Umbilical cord (tissue), 1 donor: ENCODE measurements at regions not wholly inside any gene's neighbourhood (a gene's known extent, or its start where the extent isn't known, plus 50 kb on each side); places are given as distances from the start of the nearest gene placed in this dataset.

ENCODE experiments used
- DNase-seq: peaks from one replicate; pipeline ENCODE4 v3.0.0-alpha.2; 2015; ENCODE audit warnings: low spot score

- peak; percentile 6 for DNase-seq
Observed at GRCh38 chr11:112806876-112807275, 154.3 kb upstream of the NCAM1 start.

DNA sequence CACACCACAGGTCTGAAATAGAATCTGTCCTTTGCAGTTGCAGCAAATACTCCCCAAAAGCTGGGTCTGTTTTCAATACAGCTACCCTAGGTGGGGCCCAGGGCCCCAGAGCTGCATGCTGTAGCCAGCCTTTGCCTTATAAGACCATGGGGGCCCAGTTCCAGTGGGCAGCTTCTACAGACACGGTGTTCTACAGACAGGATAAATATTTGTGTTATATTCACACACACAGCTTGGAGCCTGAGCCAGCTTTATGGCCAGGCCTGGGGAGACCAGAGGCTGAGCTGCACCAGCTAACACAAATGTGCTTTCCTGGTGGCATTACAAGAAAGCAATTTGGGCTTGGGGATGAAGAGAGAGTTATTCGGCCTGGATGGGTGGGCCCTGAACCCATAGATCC, 151.8 kb upstream of the NCAM1 start:
- no peak for DNase-seq

DNA sequence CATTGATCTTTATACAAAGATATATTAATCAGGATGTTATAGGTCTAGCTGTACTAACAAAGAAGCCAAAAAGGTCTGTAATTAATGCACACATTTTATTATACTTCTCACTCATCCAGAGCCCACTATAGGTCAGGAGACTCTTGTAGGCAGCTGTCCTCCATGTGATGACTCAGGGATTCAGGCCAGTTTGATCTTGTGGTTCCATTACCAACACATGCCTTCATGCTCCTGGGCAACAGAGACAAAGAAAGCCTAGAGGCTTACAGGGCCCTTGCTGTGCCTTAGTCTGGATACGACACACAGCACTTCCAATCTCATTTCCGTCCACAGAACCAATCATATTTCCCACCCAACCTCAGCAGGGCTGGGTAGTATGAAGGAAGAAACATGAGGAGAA, 150.3 kb upstream of the NCAM1 start:
- DNase-seq = no peak

GRCh38 chr11:112811783-112812182, 149.4 kb upstream of the NCAM1 start:
- no peak for DNase-seq

GRCh38 chr11:112812729-112813128, 148.5 kb upstream of the NCAM1 start:
- DNase-seq = no peak

- DNase-seq = no peak
Observed at GRCh38 chr11:112814168-112814567, 147.1 kb upstream of the NCAM1 start.

- no peak for DNase-seq
Observed at GRCh38 chr11:112817376-112817775, 143.8 kb upstream of the NCAM1 start.

GRCh38 chr11:112822478-112823274, 138.5 kb upstream of the NCAM1 start:
- DNase-seq = peak; percentile 47

GRCh38 chr11:112826026-112826425, 135.2 kb upstream of the NCAM1 start:
- no peak for DNase-seq

GRCh38 chr11:112826788-112827187, 134.4 kb upstream of the NCAM1 start:
- no peak for DNase-seq

DNA sequence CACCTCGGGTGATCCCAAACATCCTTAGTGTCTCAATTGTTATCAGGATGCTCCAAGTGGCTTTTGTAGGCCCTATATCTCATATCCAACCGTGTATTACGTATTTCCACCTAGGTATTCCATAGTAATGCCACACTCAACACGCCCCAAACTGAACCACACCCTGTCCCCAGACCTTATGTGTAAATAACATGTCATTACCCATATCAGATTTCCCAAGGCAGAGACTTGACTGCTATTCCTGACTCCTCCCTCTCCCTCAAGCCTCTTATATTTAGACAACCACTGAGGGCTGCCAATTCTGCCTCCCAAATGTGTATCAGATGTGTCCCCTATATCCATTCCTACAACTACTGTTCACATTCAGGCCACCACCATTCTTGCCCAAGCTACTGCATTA, 132.8 kb upstream of the NCAM1 start:
- no peak for DNase-seq

GRCh38 chr11:112829971-112830654, 131.1 kb upstream of the NCAM1 start:
- DNase-seq = no peak

DNA sequence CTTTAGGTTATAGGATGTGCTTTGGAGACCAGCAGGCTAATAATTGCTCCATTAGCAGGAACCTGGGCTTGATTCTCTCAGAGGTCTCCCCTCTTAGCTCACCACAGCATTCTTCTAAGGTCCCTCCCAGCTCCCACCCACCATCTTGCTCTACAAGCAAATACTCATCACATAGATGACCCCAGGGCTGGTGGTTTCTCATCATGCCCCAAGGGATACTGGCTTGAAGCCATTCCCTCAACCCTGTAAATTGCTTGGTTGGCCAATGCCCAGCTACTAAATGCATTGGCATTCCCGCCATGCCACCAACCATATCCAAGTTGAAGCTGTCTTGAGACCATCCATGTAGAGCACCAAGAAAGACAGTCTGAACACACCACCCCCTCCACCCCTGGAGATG, 130.2 kb upstream of the NCAM1 start:
- DNase-seq = no peak

GRCh38 chr11:112831969-112832766, 129.1 kb upstream of the NCAM1 start:
- no peak for DNase-seq

GRCh38 chr11:112834277-112834755, 126.9 kb upstream of the NCAM1 start:
- DNase-seq = peak; percentile 59

GRCh38 chr11:112835591-112836255, 125.5 kb upstream of the NCAM1 start:
- DNase-seq = peak; percentile 27

DNA sequence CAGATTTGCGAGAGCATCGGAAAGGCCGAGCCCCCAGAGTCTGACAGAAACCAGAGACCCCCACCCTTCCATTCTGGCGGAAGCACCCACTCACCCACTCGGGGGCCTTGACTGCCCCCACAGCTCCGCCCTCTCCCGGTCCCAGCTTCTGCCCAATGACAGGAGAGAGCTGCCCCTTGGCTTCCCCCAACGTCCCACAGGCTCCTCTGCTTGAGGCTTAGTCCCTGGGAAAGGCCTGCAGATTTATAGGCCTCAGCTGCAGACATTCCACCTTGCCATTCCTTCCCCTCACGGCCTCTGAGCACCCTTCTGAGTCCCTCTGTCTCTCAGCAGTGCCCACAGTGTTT, 125.0 kb upstream of the NCAM1 start:
- no peak for DNase-seq

DNA sequence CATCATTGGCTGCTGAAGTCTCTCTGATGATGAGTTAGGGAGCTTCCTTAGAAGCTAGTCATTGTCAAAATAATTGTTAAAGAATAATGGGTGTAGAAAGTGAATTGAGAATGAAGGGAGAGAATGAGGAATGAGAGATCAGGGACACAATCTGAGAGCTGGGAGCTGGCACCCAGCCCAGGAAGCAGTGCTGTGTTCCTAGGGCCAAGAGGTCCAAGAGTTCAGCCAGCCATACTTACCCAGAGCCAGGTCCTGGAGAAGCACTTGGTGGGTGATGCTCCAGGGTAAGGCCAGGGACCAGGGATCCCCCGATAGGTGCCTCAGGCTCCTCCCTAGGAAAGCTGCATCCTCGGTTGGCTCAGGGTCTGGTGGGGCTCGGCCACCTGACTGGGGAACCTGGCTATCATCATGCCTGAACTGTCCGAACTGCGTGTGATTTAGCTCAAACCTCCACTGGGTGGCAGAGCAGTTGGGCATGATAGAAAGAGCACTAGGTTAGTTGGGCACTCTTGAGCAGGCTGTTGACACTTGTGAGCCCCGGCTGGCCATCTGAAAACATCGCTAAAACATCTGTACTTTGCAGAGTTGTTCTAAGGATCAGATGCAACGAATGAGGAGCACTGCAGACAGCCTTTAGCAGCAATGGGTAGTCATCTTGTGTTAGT, 123.9 kb upstream of the NCAM1 start:
- no peak for DNase-seq

DNA sequence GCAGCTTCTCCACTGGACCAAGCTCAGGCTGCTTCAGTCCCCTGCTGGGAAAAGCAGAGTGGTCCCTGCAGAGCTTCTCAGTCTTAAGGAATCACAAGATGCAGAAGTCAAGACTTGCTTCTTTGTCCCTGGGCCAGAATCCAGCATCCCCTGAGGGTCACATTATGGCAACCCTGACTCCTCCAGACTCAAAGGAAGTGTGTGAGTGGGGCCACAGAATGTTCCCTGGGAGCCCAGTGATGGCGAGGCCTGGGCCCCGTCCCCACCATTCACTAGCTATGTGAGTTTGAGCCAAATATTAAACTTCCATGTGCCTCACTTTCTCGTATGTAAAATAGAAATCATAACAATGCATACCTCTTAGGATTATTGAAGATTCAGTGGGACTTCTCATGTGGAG, 122.2 kb upstream of the NCAM1 start:
- no peak for DNase-seq

- DNase-seq = no peak
Observed at GRCh38 chr11:112841729-112842128, 119.5 kb upstream of the NCAM1 start.

- DNase-seq = no peak
Observed at GRCh38 chr11:112842151-112842550, 119.1 kb upstream of the NCAM1 start.
